Activated CD4-positive, alpha-beta memory T cell treated with anti-CD3 and anti-CD28 coated beads for 36 hours (primary cell): ENCODE measurements at regions not wholly inside any gene's neighbourhood (a gene's known extent, or its start where the extent isn't known, plus 50 kb on each side); places are given as distances from the start of the nearest gene placed in this dataset.
"Not testable (repeated sequence)": the region's sequence is repeated elsewhere in the genome, so short reads cannot be mapped to it uniquely, and the experiment has no call there.

ENCODE experiments used
- CTCF ChIA-PET: fragments of 350-600 bp; sonication (Branson Sonifier 250); formaldehyde crosslinking; loops from one replicate; lab custom pipeline; 2021; ENCODE audit warnings: antibody characterized with exemption, inconsistent platforms; lab: Charles Lee
- POLR2A ChIA-PET: fragments of 350-600 bp; sonication (Branson Sonifier 250); formaldehyde crosslinking; loops from one replicate; lab custom pipeline; 2021; ENCODE audit warnings: antibody characterized with exemption; lab: Charles Lee
- DNase-seq: peaks from one replicate; pipeline ENCODE4 v3.0.0-alpha.2; 2020
- H3K27ac Mint-ChIP-seq: one replicate; pipeline ENCODE4 v1.8.0; 2021; ENCODE audit warnings: mixed read lengths
- H3K27me3 Mint-ChIP-seq: one replicate; pipeline ENCODE4 v1.8.0; 2021; ENCODE audit warnings: mixed read lengths
- H3K36me3 Mint-ChIP-seq: one replicate; pipeline ENCODE4 v1.8.0; 2021; ENCODE audit warnings: mixed read lengths
- H3K4me1 Mint-ChIP-seq: one replicate; pipeline ENCODE4 v1.8.0; 2021; ENCODE audit warnings: low read depth, mixed read lengths
- H3K4me3 Mint-ChIP-seq: one replicate; pipeline ENCODE4 v1.8.0; 2021; ENCODE audit warnings: mild to moderate bottlenecking, mixed read lengths
- H3K9me3 Mint-ChIP-seq: one replicate; pipeline ENCODE4 v1.8.0; 2021; ENCODE audit warnings: mixed read lengths
- intact Hi-C: fragments of 100-400 bp; cut with micrococcal nuclease; formaldehyde crosslinking; loops from one replicate; pipeline ENCODE4 v1.15.1; 2023

GRCh38 chr14:53430870-53431269, 277.7 kb upstream of the DDHD1 start:
- H3K27me3 Mint-ChIP-seq = no peaks in the 10 kb centered on the region
- H3K4me3 Mint-ChIP-seq = no peak overlapping the region
- POLR2A ChIA-PET = no interaction called here
- peaks cover 17% of the 10 kb centered on the region for H3K9me3 Mint-ChIP-seq
- H3K27ac Mint-ChIP-seq = no peak overlapping the region
- H3K36me3 Mint-ChIP-seq = no peaks in the 10 kb centered on the region
- DNase-seq = no peak
- intact Hi-C loops = no loop called here
- CTCF ChIA-PET = no interaction called here
- no peaks in the 10 kb centered on the region for H3K4me1 Mint-ChIP-seq

- Mint-ChIP-seq H3K27ac (no peak overlapping the region), H3K9me3 (peaks cover 14% of the 10 kb centered on the region), H3K27me3 (no peaks in the 10 kb centered on the region), H3K4me1 (no peaks in the 10 kb centered on the region), H3K4me3 (no peak overlapping the region), H3K36me3 (peaks cover 5% of the 10 kb centered on the region)
- POLR2A ChIA-PET = no interaction called here
- CTCF ChIA-PET = no interaction called here
- no peak for DNase-seq
- intact Hi-C loops = no loop called here
Observed at GRCh38 chr14:53412819-53413675, 259.9 kb upstream of the DDHD1 start.

GRCh38 chr14:53411125-53411524, 258.0 kb upstream of the DDHD1 start:
- H3K27me3 Mint-ChIP-seq = no peaks in the 10 kb centered on the region
- H3K36me3 Mint-ChIP-seq = no peaks in the 10 kb centered on the region
- no peak overlapping the region for H3K4me3 Mint-ChIP-seq
- ChIA-PET POLR2A (no interaction called here), CTCF (no interaction called here)
- H3K4me1 Mint-ChIP-seq = no peaks in the 10 kb centered on the region
- no peak overlapping the region for H3K27ac Mint-ChIP-seq
- peaks cover 3% of the 10 kb centered on the region for H3K9me3 Mint-ChIP-seq
- intact Hi-C loops = no loop called here
- no peak for DNase-seq

DNA sequence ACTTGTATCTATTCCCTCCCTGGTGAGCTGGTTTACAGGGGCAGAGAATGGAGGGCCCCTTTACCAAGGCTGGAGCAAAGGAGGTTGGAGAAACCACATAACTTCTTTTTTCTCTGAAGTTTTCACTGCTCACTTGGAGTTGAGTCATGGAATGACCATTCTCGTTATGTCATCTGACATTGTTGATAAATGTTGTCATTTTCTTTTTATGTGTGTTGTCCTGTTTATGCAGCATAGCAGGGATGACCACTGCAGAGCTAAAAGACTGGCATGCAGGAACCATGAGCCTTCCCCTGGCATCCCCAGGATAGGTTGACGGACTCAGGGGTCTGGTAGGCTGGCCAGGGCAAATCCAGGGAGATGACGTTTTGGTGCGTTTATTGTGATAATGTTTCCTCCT, 256.8 kb upstream of the DDHD1 start:
- H3K4me1 Mint-ChIP-seq = no peaks in the 10 kb centered on the region
- H3K4me3 Mint-ChIP-seq = no peak overlapping the region
- no peak for DNase-seq
- ChIA-PET CTCF (no interaction called here), POLR2A (interaction anchor here (0.6 kb wide), 1 partner anchor 85 kb away, joined by 3 read pairs; no protein-coding TSS in a partner anchor)
- H3K36me3 Mint-ChIP-seq = no peaks in the 10 kb centered on the region
- H3K9me3 Mint-ChIP-seq = no peaks in the 10 kb centered on the region
- H3K27me3 Mint-ChIP-seq = no peaks in the 10 kb centered on the region
- intact Hi-C loops = no loop called here
- no peak overlapping the region for H3K27ac Mint-ChIP-seq

- no peaks in the 10 kb centered on the region for H3K4me1 Mint-ChIP-seq
- H3K27ac Mint-ChIP-seq = no peak overlapping the region
- H3K36me3 Mint-ChIP-seq = no peaks in the 10 kb centered on the region
- DNase-seq = no peak
- POLR2A ChIA-PET = no interaction called here
- CTCF ChIA-PET = no interaction called here
- intact Hi-C loops = no loop called here
- no peaks in the 10 kb centered on the region for H3K27me3 Mint-ChIP-seq
- H3K9me3 Mint-ChIP-seq = no peaks in the 10 kb centered on the region
- no peak overlapping the region for H3K4me3 Mint-ChIP-seq
Observed at GRCh38 chr14:53409289-53409688, 256.2 kb upstream of the DDHD1 start.

- no peak for DNase-seq
- intact Hi-C loops = no loop called here
- ChIA-PET CTCF (no interaction called here), POLR2A (no interaction called here)
- no peak overlapping the region for H3K27ac Mint-ChIP-seq
- no peaks in the 10 kb centered on the region for H3K27me3 Mint-ChIP-seq
- no peaks in the 10 kb centered on the region for H3K9me3 Mint-ChIP-seq
- H3K4me3 Mint-ChIP-seq = no peak overlapping the region
- no peaks in the 10 kb centered on the region for H3K36me3 Mint-ChIP-seq
- H3K4me1 Mint-ChIP-seq = no peaks in the 10 kb centered on the region
Observed at GRCh38 chr14:53408175-53408879, 255.2 kb upstream of the DDHD1 start.

- Mint-ChIP-seq H3K36me3 (no peaks in the 10 kb centered on the region), H3K4me3 (no peak overlapping the region), H3K27ac (no peak overlapping the region), H3K4me1 (no peaks in the 10 kb centered on the region), H3K9me3 (no peaks in the 10 kb centered on the region), H3K27me3 (no peaks in the 10 kb centered on the region)
- intact Hi-C loops = no loop called here
- ChIA-PET POLR2A (no interaction called here), CTCF (interaction anchor here (0.7 kb wide), 1 partner anchor 10 kb away, joined by 3 read pairs; no protein-coding TSS in a partner anchor)
- DNase-seq = no peak
Observed at GRCh38 chr14:53406519-53406918, 253.4 kb upstream of the DDHD1 start.

DNA sequence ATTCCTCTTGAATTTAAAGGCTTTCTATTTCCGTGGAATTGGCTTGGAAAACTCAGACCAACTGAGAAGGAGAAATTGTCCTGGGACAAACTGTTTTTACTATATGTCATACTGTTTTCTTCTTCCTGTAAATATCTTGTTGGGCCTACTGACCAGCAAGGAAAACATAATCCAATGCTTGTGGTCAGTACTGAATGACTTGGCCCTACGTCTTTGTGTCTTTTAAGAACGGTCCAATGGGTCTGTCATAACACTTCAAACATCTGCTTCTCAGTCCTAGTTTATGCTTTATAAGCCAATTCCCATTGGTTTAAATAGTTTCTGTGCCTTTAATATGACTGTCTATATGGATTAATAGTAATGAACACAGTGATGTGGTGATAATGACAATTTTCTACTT, 248.5 kb upstream of the DDHD1 start:
- Mint-ChIP-seq H3K4me3 (no peak overlapping the region), H3K9me3 (peaks cover 5% of the 10 kb centered on the region), H3K27ac (no peak overlapping the region), H3K4me1 (no peaks in the 10 kb centered on the region), H3K27me3 (no peaks in the 10 kb centered on the region), H3K36me3 (no peaks in the 10 kb centered on the region)
- intact Hi-C loops = no loop called here
- DNase-seq = no peak
- ChIA-PET CTCF (no interaction called here), POLR2A (no interaction called here)

- no peak overlapping the region for H3K4me3 Mint-ChIP-seq
- POLR2A ChIA-PET = no interaction called here
- H3K27me3 Mint-ChIP-seq = no peaks in the 10 kb centered on the region
- intact Hi-C loops = no loop called here
- H3K27ac Mint-ChIP-seq = no peak overlapping the region
- DNase-seq = no peak
- CTCF ChIA-PET = no interaction called here
- no peaks in the 10 kb centered on the region for H3K4me1 Mint-ChIP-seq
- H3K36me3 Mint-ChIP-seq = peaks cover 3% of the 10 kb centered on the region
- H3K9me3 Mint-ChIP-seq = peaks cover 24% of the 10 kb centered on the region
Observed at GRCh38 chr14:53399057-53399456, 245.9 kb upstream of the DDHD1 start.

- Mint-ChIP-seq H3K36me3 (peaks cover 3% of the 10 kb centered on the region), H3K27ac (no peak overlapping the region), H3K4me3 (no peak overlapping the region), H3K9me3 (peaks cover 25% of the 10 kb centered on the region), H3K27me3 (no peaks in the 10 kb centered on the region), H3K4me1 (no peaks in the 10 kb centered on the region)
- intact Hi-C loops = no loop called here
- no peak for DNase-seq
- ChIA-PET CTCF (interaction anchor here (0.7 kb wide), 1 partner anchor 9 kb away, joined by 3 read pairs; no protein-coding TSS in a partner anchor), POLR2A (no interaction called here)
Observed at GRCh38 chr14:53398616-53399015, 245.5 kb upstream of the DDHD1 start.

GRCh38 chr14:53395267-53395666, 242.1 kb upstream of the DDHD1 start:
- intact Hi-C loops = not testable (repeated sequence)

GRCh38 chr14:53391631-53392285, 238.6 kb upstream of the DDHD1 start:
- POLR2A ChIA-PET = no interaction called here
- Mint-ChIP-seq H3K27me3 (no peaks in the 10 kb centered on the region), H3K36me3 (peaks cover 3% of the 10 kb centered on the region), H3K9me3 (peaks cover 21% of the 10 kb centered on the region), H3K4me1 (no peaks in the 10 kb centered on the region), H3K27ac (no peak overlapping the region), H3K4me3 (no peak overlapping the region)
- no peak for DNase-seq
- intact Hi-C loops = no loop called here
- CTCF ChIA-PET = no interaction called here

More at GRCh38 chr14:53395267-53395666, 242.1 kb upstream of the DDHD1 start:
- peaks cover 25% of the 10 kb centered on the region for H3K9me3 Mint-ChIP-seq
- POLR2A ChIA-PET, H3K4me3 Mint-ChIP-seq, H3K36me3 Mint-ChIP-seq, CTCF ChIA-PET, H3K27ac Mint-ChIP-seq, DNase-seq, H3K27me3 Mint-ChIP-seq, H3K4me1 Mint-ChIP-seq: not testable (repeated sequence)
